ENCODE measurements at regions not wholly inside any gene's neighbourhood (a gene's known extent, or its start where the extent isn't known, plus 50 kb on each side); places are given as distances from the start of the nearest gene placed in this dataset.

- TF ChIP-seq, protein P1, sequence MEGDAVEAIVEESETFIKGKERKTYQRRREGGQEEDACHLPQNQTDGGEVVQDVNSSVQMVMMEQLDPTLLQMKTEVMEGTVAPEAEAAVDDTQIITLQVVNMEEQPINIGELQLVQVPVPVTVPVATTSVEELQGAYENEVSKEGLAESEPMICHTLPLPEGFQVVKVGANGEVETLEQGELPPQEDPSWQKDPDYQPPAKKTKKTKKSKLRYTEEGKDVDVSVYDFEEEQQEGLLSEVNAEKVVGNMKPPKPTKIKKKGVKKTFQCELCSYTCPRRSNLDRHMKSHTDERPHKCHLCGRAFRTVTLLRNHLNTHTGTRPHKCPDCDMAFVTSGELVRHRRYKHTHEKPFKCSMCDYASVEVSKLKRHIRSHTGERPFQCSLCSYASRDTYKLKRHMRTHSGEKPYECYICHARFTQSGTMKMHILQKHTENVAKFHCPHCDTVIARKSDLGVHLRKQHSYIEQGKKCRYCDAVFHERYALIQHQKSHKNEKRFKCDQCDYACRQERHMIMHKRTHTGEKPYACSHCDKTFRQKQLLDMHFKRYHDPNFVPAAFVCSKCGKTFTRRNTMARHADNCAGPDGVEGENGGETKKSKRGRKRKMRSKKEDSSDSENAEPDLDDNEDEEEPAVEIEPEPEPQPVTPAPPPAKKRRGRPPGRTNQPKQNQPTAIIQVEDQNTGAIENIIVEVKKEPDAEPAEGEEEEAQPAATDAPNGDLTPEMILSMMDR (IDR thresholded peaks at IDR 0.05; ENCODE audit: insufficient read depth, low read length, poor library complexity, severe bottlenecking), result no peak
- TF ChIP-seq EZH2phosphoT487 (conservative IDR thresholded peaks at IDR 0.05; ENCODE audit: low read length), result no peak
Measured at GRCh38 chr7:51521054-51521453, 204.4 kb upstream of the COBL start.
